ENCODE measurements at regions not wholly inside any gene's neighbourhood (a gene's known extent, or its start where the extent isn't known, plus 50 kb on each side); places are given as distances from the start of the nearest gene placed in this dataset.

GRCh38 chr1:195738966-195739650, 869.1 kb downstream of the KCNT2 start:
- Histone ChIP-seq H3K27ac (ENCODE audit: low read depth, low read length) (no peak overlapping the region), H3K4me2 (ENCODE audit: insufficient read depth, low read length) (no peak overlapping the region)
- DNase-seq (ENCODE audit: insufficient read length, low spot score, missing footprints): no peak

GRCh38 chr1:195735140-195735539, 873.1 kb downstream of the KCNT2 start:
- Histone ChIP-seq H3K9me3 (ENCODE audit: low read depth, low read length) (no peaks in the 10 kb centered on the region), H3K4me2 (ENCODE audit: insufficient read depth, low read length) (no peak overlapping the region), H3K27ac (ENCODE audit: low read depth, low read length) (no peak overlapping the region), H3K4me3 (ENCODE audit: insufficient read depth, low read length) (no peak overlapping the region), H4K20me1 (ENCODE audit: insufficient read depth, low read length) (no peaks in the 10 kb centered on the region), H3K36me3 (ENCODE audit: insufficient read depth, low read length) (no peaks in the 10 kb centered on the region), H3K27me3 (ENCODE audit: insufficient read depth, low read length) (no peaks in the 10 kb centered on the region), H2AFZ (ENCODE audit: low read length) (no peak overlapping the region), H3K4me1 (ENCODE audit: insufficient read depth, low read length) (no peaks in the 10 kb centered on the region), H3K79me2 (ENCODE audit: insufficient read depth, low read length) (no peaks in the 10 kb centered on the region)
- no peak for DNase-seq (ENCODE audit: insufficient read length, low spot score, missing footprints)
- TF ChIP-seq CTCF (IDR thresholded peaks at IDR 0.05; ENCODE audit: extremely low read depth, low read depth, low read length): no peak

More at GRCh38 chr1:195738966-195739650, 869.1 kb downstream of the KCNT2 start:
- no peak overlapping the region for H3K4me3 ChIP-seq (ENCODE audit: insufficient read depth, low read length)
- H4K20me1 ChIP-seq (ENCODE audit: insufficient read depth, low read length): no peaks in the 10 kb centered on the region
- H2AFZ ChIP-seq (ENCODE audit: low read length): no peak overlapping the region
- H3K79me2 ChIP-seq (ENCODE audit: insufficient read depth, low read length): no peaks in the 10 kb centered on the region
- no peak for TF ChIP-seq CTCF (IDR thresholded peaks at IDR 0.05; ENCODE audit: extremely low read depth, low read depth, low read length)
- H3K36me3 ChIP-seq (ENCODE audit: insufficient read depth, low read length): no peaks in the 10 kb centered on the region
- no peaks in the 10 kb centered on the region for H3K4me1 ChIP-seq (ENCODE audit: insufficient read depth, low read length)
- H3K27me3 ChIP-seq (ENCODE audit: insufficient read depth, low read length): no peaks in the 10 kb centered on the region
- peaks cover under 1% of the 10 kb centered on the region for H3K9me3 ChIP-seq (ENCODE audit: low read depth, low read length)

GRCh38 chr1:195733826-195734225, 874.4 kb downstream of the KCNT2 start:
- no peak for TF ChIP-seq CTCF (IDR thresholded peaks at IDR 0.05; ENCODE audit: extremely low read depth, low read depth, low read length)
- no peak overlapping the region for H3K4me3 ChIP-seq (ENCODE audit: insufficient read depth, low read length)
- no peak overlapping the region for H3K27ac ChIP-seq (ENCODE audit: low read depth, low read length)
- H3K79me2 ChIP-seq (ENCODE audit: insufficient read depth, low read length): no peaks in the 10 kb centered on the region
- DNase-seq (ENCODE audit: insufficient read length, low spot score, missing footprints): no peak
- H4K20me1 ChIP-seq (ENCODE audit: insufficient read depth, low read length): no peaks in the 10 kb centered on the region
- H2AFZ ChIP-seq (ENCODE audit: low read length): no peak overlapping the region
- H3K36me3 ChIP-seq (ENCODE audit: insufficient read depth, low read length): no peaks in the 10 kb centered on the region
- H3K4me1 ChIP-seq (ENCODE audit: insufficient read depth, low read length): no peaks in the 10 kb centered on the region
- no peaks in the 10 kb centered on the region for H3K27me3 ChIP-seq (ENCODE audit: insufficient read depth, low read length)
- H3K4me2 ChIP-seq (ENCODE audit: insufficient read depth, low read length): no peak overlapping the region
- H3K9me3 ChIP-seq (ENCODE audit: low read depth, low read length): no peaks in the 10 kb centered on the region

GRCh38 chr1:195733408-195733807, 874.8 kb downstream of the KCNT2 start:
- Histone ChIP-seq H4K20me1 (ENCODE audit: insufficient read depth, low read length) (no peaks in the 10 kb centered on the region), H2AFZ (ENCODE audit: low read length) (no peak overlapping the region)

More at GRCh38 chr1:195733408-195733807, 874.8 kb downstream of the KCNT2 start:
- no peaks in the 10 kb centered on the region for H3K36me3 ChIP-seq (ENCODE audit: insufficient read depth, low read length)
- H3K27me3 ChIP-seq (ENCODE audit: insufficient read depth, low read length): no peaks in the 10 kb centered on the region
- H3K27ac ChIP-seq (ENCODE audit: low read depth, low read length): no peak overlapping the region
- DNase-seq (ENCODE audit: insufficient read length, low spot score, missing footprints): no peak
- no peaks in the 10 kb centered on the region for H3K9me3 ChIP-seq (ENCODE audit: low read depth, low read length)
- no peak overlapping the region for H3K4me2 ChIP-seq (ENCODE audit: insufficient read depth, low read length)
- no peak for TF ChIP-seq CTCF (IDR thresholded peaks at IDR 0.05; ENCODE audit: extremely low read depth, low read depth, low read length)
- no peaks in the 10 kb centered on the region for H3K79me2 ChIP-seq (ENCODE audit: insufficient read depth, low read length)
- H3K4me3 ChIP-seq (ENCODE audit: insufficient read depth, low read length): no peak overlapping the region
- H3K4me1 ChIP-seq (ENCODE audit: insufficient read depth, low read length): no peaks in the 10 kb centered on the region

Measured in osteoblast (primary cell).